H9 (cell line): ENCODE measurements at regions not wholly inside any gene's neighbourhood (a gene's known extent, or its start where the extent isn't known, plus 50 kb on each side); places are given as distances from the start of the nearest gene placed in this dataset.

Experiments used
- DNase-seq: peaks from one replicate; pipeline ENCODE4 v3.0.0-alpha.2; 2017
- H2AFZ ChIP-seq: one replicate; pipeline ENCODE4 v1.6.1; 2013; ENCODE audit warnings: mild to moderate bottlenecking, low read length, control low read depth, moderate library complexity
- H2AK5ac ChIP-seq: 2 replicates; pipeline ENCODE4 v1.6.1; 2013; ENCODE audit warnings: low read length, control low read depth, mixed read lengths; ENCODE audit not compliant: insufficient read length
- H2BK120ac ChIP-seq: one replicate; pipeline ENCODE4 v1.6.1; 2013; ENCODE audit warnings: low read depth, mild to moderate bottlenecking, low read length, control low read depth, inconsistent platforms; ENCODE audit not compliant: poor library complexity, severe bottlenecking
- H2BK12ac ChIP-seq: 2 replicates; pipeline ENCODE4 v1.6.1; 2013; ENCODE audit warnings: low read length, control low read depth, mixed read lengths, low read depth; ENCODE audit not compliant: insufficient read length
- H2BK15ac ChIP-seq: 2 replicates; pipeline ENCODE4 v1.6.1; 2013; ENCODE audit warnings: low read depth, low read length, control low read depth
- H2BK20ac ChIP-seq: one replicate; pipeline ENCODE4 v1.6.1; 2013; ENCODE audit warnings: low read depth, mild to moderate bottlenecking, low read length, control low read depth, inconsistent platforms; ENCODE audit not compliant: poor library complexity, severe bottlenecking
- H2BK5ac ChIP-seq: 2 replicates; pipeline ENCODE4 v1.6.1; 2013; ENCODE audit warnings: low read length, control low read depth, mixed read lengths; ENCODE audit not compliant: insufficient read length
- H3K14ac ChIP-seq: 2 replicates; pipeline ENCODE4 v1.6.1; 2013; ENCODE audit warnings: low read length, control low read depth; ENCODE audit not compliant: insufficient read depth
- H3K18ac ChIP-seq: 2 replicates; pipeline ENCODE4 v1.6.1; 2013; ENCODE audit warnings: low read depth, mild to moderate bottlenecking, mixed read lengths, low read length, control low read depth; ENCODE audit not compliant: insufficient read length
- H3K23ac ChIP-seq: 2 replicates; pipeline ENCODE4 v1.6.1; 2013; ENCODE audit warnings: low read length, control low read depth, mixed read lengths, low read depth; ENCODE audit not compliant: insufficient read length
- H3K23me2 ChIP-seq: 2 replicates; pipeline ENCODE4 v1.6.1; 2013; ENCODE audit warnings: low read depth, mild to moderate bottlenecking, mixed read lengths, low read length, control low read depth; ENCODE audit not compliant: insufficient read length, poor library complexity, severe bottlenecking
- H3K27ac ChIP-seq: 2 replicates; pipeline ENCODE4 v1.5.1; 2013; ENCODE audit warnings: low read length, control low read depth, mixed read lengths, low read depth; ENCODE audit not compliant: insufficient read length
- H3K27me3 ChIP-seq: 2 replicates; pipeline ENCODE4 v1.6.1; 2013; ENCODE audit warnings: low read length, control low read depth, inconsistent platforms; ENCODE audit not compliant: insufficient read depth
- H3K4ac ChIP-seq: 2 replicates; pipeline ENCODE4 v1.6.1; 2013; ENCODE audit warnings: low read depth, mild to moderate bottlenecking, control low read depth, inconsistent platforms, low read length, moderate library complexity
- H3K4me1 ChIP-seq: 2 replicates; pipeline ENCODE4 v1.6.1; 2013; ENCODE audit warnings: low read length, control low read depth, inconsistent platforms; ENCODE audit not compliant: insufficient read depth
- H3K4me2 ChIP-seq: 2 replicates; pipeline ENCODE4 v1.6.1; 2013; ENCODE audit warnings: low read length, control low read depth, mixed read lengths; ENCODE audit not compliant: insufficient read length, insufficient read depth
- H3K56ac ChIP-seq: 2 replicates; pipeline ENCODE4 v1.6.1; 2013; ENCODE audit warnings: low read depth, mild to moderate bottlenecking, mixed read lengths, low read length, control low read depth; ENCODE audit not compliant: insufficient read length
- H3K79me1 ChIP-seq: 2 replicates; pipeline ENCODE4 v1.6.1; 2013; ENCODE audit warnings: low read depth, mild to moderate bottlenecking, moderate library complexity, low read length, control low read depth, inconsistent platforms; ENCODE audit not compliant: insufficient read depth, poor library complexity, severe bottlenecking
- H3K79me2 ChIP-seq: 2 replicates; pipeline ENCODE4 v1.6.1; 2013; ENCODE audit warnings: low read length, control low read depth, inconsistent platforms; ENCODE audit not compliant: insufficient read depth
- H3K9ac ChIP-seq: 2 replicates; pipeline ENCODE4 v1.6.1; 2013; ENCODE audit warnings: low read length, control low read depth, mixed read lengths; ENCODE audit not compliant: insufficient read length; ENCODE audit errors: extremely low read depth
- H3K9me3 ChIP-seq: one replicate; pipeline ENCODE4 v1.6.1; 2013; ENCODE audit warnings: low read depth, low read length, inconsistent platforms; ENCODE audit not compliant: control insufficient read depth
- H3T11ph ChIP-seq: one replicate; pipeline ENCODE4 v1.6.1; 2013; ENCODE audit warnings: mild to moderate bottlenecking, low read length, control low read depth, inconsistent platforms
- H4K20me1 ChIP-seq: one replicate; pipeline ENCODE4 v1.6.1; 2013; ENCODE audit not compliant: control insufficient read depth, insufficient read length, insufficient read depth
- H4K5ac ChIP-seq: 2 replicates; pipeline ENCODE4 v1.6.1; 2013; ENCODE audit warnings: low read depth, mild to moderate bottlenecking, mixed read lengths, low read length, control low read depth; ENCODE audit not compliant: insufficient read length
- H4K8ac ChIP-seq: replicated peaks from 2 replicates; pipeline ENCODE4 v1.6.1; 2013; ENCODE audit warnings: low read length, control low read depth, mixed read lengths, low read depth; ENCODE audit not compliant: insufficient read length
- H4K91ac ChIP-seq: 2 replicates; pipeline ENCODE4 v1.6.1; 2013; ENCODE audit warnings: low read depth, mild to moderate bottlenecking, moderate library complexity, mixed read lengths, low read length, control low read depth; ENCODE audit not compliant: insufficient read length
- H3K27ac Mint-ChIP-seq, 3 experiments: 2 replicates in 2 of 3; 3 replicates in 1 of 3; pipeline ENCODE4 v1.8.0; 2020 to 2021; ENCODE audit warnings: mixed read lengths in 3 of 3, mild to moderate bottlenecking in 1 of 3, moderate library complexity in 1 of 3
- H3K27me3 Mint-ChIP-seq: 2 replicates; pipeline ENCODE4 v1.8.0; 2021; ENCODE audit warnings: low read depth, mild to moderate bottlenecking, moderate library complexity, mixed read lengths
- H3K36me3 Mint-ChIP-seq, 3 experiments: 2 replicates in 2 of 3; 3 replicates in 1 of 3; pipeline ENCODE4 v1.8.0; 2020 to 2021; ENCODE audit warnings: low read depth in 3 of 3, mixed read lengths in 3 of 3; ENCODE audit not compliant: insufficient read depth in 1 of 3
- H3K4me1 Mint-ChIP-seq, 2 experiments: 2 replicates each; pipeline ENCODE4 v1.8.0; 2020; ENCODE audit warnings: mixed read lengths in 2 of 2
- H3K4me3 Mint-ChIP-seq, 2 experiments: 2 replicates in 1 of 2; 3 replicates in 1 of 2; pipeline ENCODE4 v1.8.0; 2020 to 2021; ENCODE audit warnings: mild to moderate bottlenecking in 2 of 2, mixed read lengths in 2 of 2, moderate library complexity in 1 of 2
- H3K9me3 Mint-ChIP-seq, 2 experiments: 2 replicates in 1 of 2; 3 replicates in 1 of 2; pipeline ENCODE4 v1.8.0; 2020; ENCODE audit warnings: mild to moderate bottlenecking in 2 of 2, mixed read lengths in 2 of 2, moderate library complexity in 1 of 2
- CTCF ChIP-seq: fragments of 200-600 bp; sonication (generic); conservative IDR thresholded peaks from 3 replicates; pipeline ENCODE4 v1.8.0; 2021; ENCODE audit warnings: antibody characterized with exemption, mild to moderate bottlenecking
- WGBS: extraction: QIAGEN DNeasy Blood & Tissue Kit; methylation state at CpG from one replicate; pipeline ENCODE4 v1.1.7; 2013; ENCODE audit warnings: missing lambda C conversion rate, low lambda C conversion rate, mixed read lengths; ENCODE audit not compliant: insufficient read length; ENCODE audit errors: extremely low coverage; 5-methylcytosine and 5-hydroxymethylcytosine counted together

GRCh38 chr2:240333985-240334384 lies 101.5 kb upstream of the GPC1 start:
- H3K79me1 ChIP-seq: no peaks in the 10 kb centered on the region

More at GRCh38 chr2:240333985-240334384, 101.5 kb upstream of the GPC1 start:
- no peak for TF ChIP-seq CTCF
- H3K27ac Mint-ChIP-seq: no peak overlapping the region; a peak in 1 of 7 replicates
- Histone ChIP-seq H4K5ac (no peak overlapping the region), H3K23me2 (no peaks in the 10 kb centered on the region), H2BK5ac (no peak overlapping the region), H3K56ac (no peak overlapping the region), H3K9me3 (no peaks in the 10 kb centered on the region), H4K8ac (no peak overlapping the region), H3K23ac (no peak overlapping the region), H3T11ph (no peak overlapping the region), H4K91ac (no peak overlapping the region), H2AK5ac (no peak overlapping the region), H3K4me1 (no peaks in the 10 kb centered on the region), H2BK120ac (no peak overlapping the region), H3K27ac (no peak overlapping the region), H3K27me3 (no peaks in the 10 kb centered on the region), H2AFZ (no peak overlapping the region), H3K4me2 (no peak overlapping the region), H3K9ac (no peak overlapping the region), H3K18ac (no peak overlapping the region), H2BK12ac (no peak overlapping the region), H3K14ac (no peak overlapping the region), H2BK15ac (no peak overlapping the region), H2BK20ac (no peak overlapping the region), H3K79me2 (no peaks in the 10 kb centered on the region), H3K4ac (no peak overlapping the region), H4K20me1 (no peaks in the 10 kb centered on the region)
- H3K36me3 Mint-ChIP-seq: no peaks in the 10 kb centered on the region
- no CpG with 5 or more reads among the region's 7 CpGs for WGBS
- no peak overlapping the region for H3K4me3 Mint-ChIP-seq
- peaks cover 18% of the 10 kb centered on the region for H3K27me3 Mint-ChIP-seq
- peaks cover 6 to 7% of the 10 kb centered on the region in 2 experiments; a peak in 4 of 5 replicates for H3K9me3 Mint-ChIP-seq
- H3K4me1 Mint-ChIP-seq: peaks cover 0 to 4% of the 10 kb centered on the region in 2 experiments; a peak in 1 of 4 replicates
- no peak for DNase-seq
